ENCODE measurements at regions not wholly inside any gene's neighbourhood (a gene's known extent, or its start where the extent isn't known, plus 50 kb on each side); places are given as distances from the start of the nearest gene placed in this dataset.

DNA sequence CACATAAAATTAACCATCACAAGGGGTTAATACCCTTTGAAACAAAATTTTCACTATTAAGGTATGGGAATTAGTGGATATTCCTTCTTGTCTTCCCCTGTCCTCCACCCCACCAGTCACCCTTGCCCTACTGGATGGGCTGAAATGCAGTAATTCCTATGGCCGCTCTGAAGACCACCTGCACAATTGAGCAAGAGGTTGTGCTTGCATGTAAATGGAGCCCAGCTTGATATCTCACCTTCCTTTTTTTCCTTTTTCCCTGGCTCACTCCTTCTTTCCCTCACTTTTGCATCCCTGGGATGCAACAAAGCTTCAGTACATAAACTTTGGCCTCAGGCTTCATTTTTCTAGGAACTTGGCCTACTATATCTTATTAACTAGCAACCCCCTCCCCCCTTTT, 184.6 kb downstream of the SNX10 start:
- Histone ChIP-seq H3K9me3 (no peaks in the 10 kb centered on the region), H3K36me3 (ENCODE audit: low read depth) (no peaks in the 10 kb centered on the region), H3K4me3 (no peak overlapping the region), H3K4me1 (ENCODE audit: low read depth) (no peaks in the 10 kb centered on the region)
- intact Hi-C loops (cut with DNase I, micrococcal nuclease), result no loop called here
- DNase-seq (no peak), ATAC-seq (no peak)
- TF ChIP-seq CTCF (IDR thresholded peaks at IDR 0.05), result no peak

GRCh38 chr7:26477381-26477990, 185.8 kb downstream of the SNX10 start:
- Histone ChIP-seq H3K4me3 (no peak overlapping the region), H3K4me1 (ENCODE audit: low read depth) (no peaks in the 10 kb centered on the region), H3K9me3 (no peaks in the 10 kb centered on the region), H3K36me3 (ENCODE audit: low read depth) (no peaks in the 10 kb centered on the region)
- no peak for TF ChIP-seq CTCF (IDR thresholded peaks at IDR 0.05)
- no peak for ATAC-seq
- no peak for DNase-seq
- intact Hi-C loops (cut with DNase I, micrococcal nuclease), result no loop called here

GRCh38 chr7:26478550-26478949, 186.9 kb downstream of the SNX10 start:
- intact Hi-C loops (cut with DNase I, micrococcal nuclease), result no loop called here

GRCh38 chr7:26479581-26479980, 187.9 kb downstream of the SNX10 start:
- no peaks in the 10 kb centered on the region for H3K36me3 ChIP-seq (ENCODE audit: low read depth)
- ATAC-seq (no peak), DNase-seq (no peak)
- TF ChIP-seq CTCF (IDR thresholded peaks at IDR 0.05), result no peak
- H3K4me1 ChIP-seq (ENCODE audit: low read depth), result no peaks in the 10 kb centered on the region
- intact Hi-C loops (cut with DNase I, micrococcal nuclease), result no loop called here
- no peaks in the 10 kb centered on the region for H3K9me3 ChIP-seq
- H3K4me3 ChIP-seq, result no peak overlapping the region

More at GRCh38 chr7:26478550-26478949, 186.9 kb downstream of the SNX10 start:
- H3K4me1 ChIP-seq (ENCODE audit: low read depth), result no peaks in the 10 kb centered on the region
- no peak overlapping the region for H3K4me3 ChIP-seq
- no peak for ATAC-seq
- no peak for TF ChIP-seq CTCF (IDR thresholded peaks at IDR 0.05)
- DNase-seq, result no peak
- no peaks in the 10 kb centered on the region for H3K36me3 ChIP-seq (ENCODE audit: low read depth)
- no peaks in the 10 kb centered on the region for H3K9me3 ChIP-seq

GRCh38 chr7:26480156-26480555, 188.5 kb downstream of the SNX10 start:
- no peak for TF ChIP-seq CTCF (IDR thresholded peaks at IDR 0.05)
- intact Hi-C loops (cut with DNase I, micrococcal nuclease), result no loop called here
- no peaks in the 10 kb centered on the region for H3K4me1 ChIP-seq (ENCODE audit: low read depth)
- ATAC-seq (no peak), DNase-seq (no peak)
- no peaks in the 10 kb centered on the region for H3K9me3 ChIP-seq
- H3K36me3 ChIP-seq (ENCODE audit: low read depth), result no peaks in the 10 kb centered on the region
- H3K4me3 ChIP-seq, result no peak overlapping the region

DNA sequence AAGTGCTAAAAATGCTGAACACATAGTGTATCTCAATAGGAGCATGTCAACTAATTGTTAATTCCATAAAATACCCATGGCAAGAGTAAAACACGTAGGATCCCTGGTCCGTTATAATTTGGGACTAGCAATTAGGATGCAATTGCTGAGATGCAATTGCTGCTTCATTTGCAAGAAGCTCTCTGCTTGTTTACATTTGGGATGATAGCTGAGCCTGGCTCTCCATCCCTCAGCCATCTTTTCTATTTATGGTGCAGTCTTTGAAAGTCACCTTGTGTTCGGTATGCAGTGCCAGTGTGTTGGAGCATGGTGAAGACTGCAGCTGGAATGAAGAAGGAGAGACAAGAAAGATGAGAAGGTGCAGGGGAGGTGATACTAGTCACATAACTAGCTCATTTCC, 191.3 kb downstream of the SNX10 start:
- Histone ChIP-seq H3K4me3 (no peak overlapping the region), H3K4me1 (ENCODE audit: low read depth) (no peaks in the 10 kb centered on the region), H3K9me3 (no peaks in the 10 kb centered on the region), H3K36me3 (ENCODE audit: low read depth) (no peaks in the 10 kb centered on the region)
- DNase-seq, result no peak
- no peak for ATAC-seq
- TF ChIP-seq CTCF (IDR thresholded peaks at IDR 0.05), result no peak
- intact Hi-C loops (cut with DNase I, micrococcal nuclease), result no loop called here
